HUES6 (cell line): ENCODE measurements at regions not wholly inside any gene's neighbourhood (a gene's known extent, or its start where the extent isn't known, plus 50 kb on each side); places are given as distances from the start of the nearest gene placed in this dataset.
"Not testable (repeated sequence)": the region's sequence is repeated elsewhere in the genome, so short reads cannot be mapped to it uniquely, and the experiment has no call there.

Experiments
- H3K27ac ChIP-seq: 2 replicates; pipeline ENCODE4 v1.7.0; 2013; ENCODE audit warnings: low read depth, mild to moderate bottlenecking, low read length, inconsistent platforms
- H3K27me3 ChIP-seq: 2 replicates; pipeline ENCODE4 v1.6.1; 2013; ENCODE audit warnings: low read length; ENCODE audit not compliant: control insufficient read depth, insufficient read depth
- H3K36me3 ChIP-seq: 2 replicates; pipeline ENCODE4 v1.6.1; 2013; ENCODE audit warnings: low read length; ENCODE audit not compliant: control insufficient read depth, insufficient read depth
- H3K4me1 ChIP-seq: 2 replicates; pipeline ENCODE4 v1.6.1; 2013; ENCODE audit warnings: low read length; ENCODE audit not compliant: control insufficient read depth, insufficient read depth
- H3K4me3 ChIP-seq: 2 replicates; pipeline ENCODE4 v1.5.1; 2013; ENCODE audit warnings: low read depth, low read length
- H3K9ac ChIP-seq: one replicate; pipeline ENCODE4 v1.6.1; 2013; ENCODE audit warnings: mild to moderate bottlenecking, low read length
- H3K9me3 ChIP-seq: 2 replicates; pipeline ENCODE4 v1.6.1; 2013; ENCODE audit warnings: low read depth, low read length; ENCODE audit not compliant: control insufficient read depth, insufficient read depth

- Histone ChIP-seq H3K4me3 (no peak overlapping the region), H3K9ac (no peak overlapping the region), H3K4me1 (peaks cover 45% of the 10 kb centered on the region), H3K36me3 (no peaks in the 10 kb centered on the region), H3K27ac (no peak overlapping the region), H3K9me3 (no peaks in the 10 kb centered on the region; the same call in 1 of the 2 replicates), H3K27me3 (peaks cover 18% of the 10 kb centered on the region)
Measured at GRCh38 chr13:111064661-111065060, 50.4 kb upstream of the ARHGEF7 start.

- Histone ChIP-seq H3K27me3 (peaks cover 18% of the 10 kb centered on the region), H3K36me3 (no peaks in the 10 kb centered on the region), H3K27ac (peak overlapping the region; percentile 80; the same call in 1 of the 2 replicates), H3K4me1 (peaks cover 45% of the 10 kb centered on the region), H3K9me3 (peaks cover 16% of the 10 kb centered on the region), H3K4me3 (no peak overlapping the region), H3K9ac (peak overlapping the region; percentile 48)
Measured at GRCh38 chr13:111062966-111063365, 52.1 kb upstream of the ARHGEF7 start.

- Histone ChIP-seq H3K27ac (peak overlapping the region; percentile 22; the same call in 1 of the 2 replicates), H3K4me3 (no peak overlapping the region), H3K4me1 (peaks cover 45% of the 10 kb centered on the region), H3K36me3 (no peaks in the 10 kb centered on the region), H3K9ac (no peak overlapping the region), H3K9me3 (peaks cover 19% of the 10 kb centered on the region), H3K27me3 (peaks cover 14% of the 10 kb centered on the region)
Measured at GRCh38 chr13:111062305-111062704, 52.8 kb upstream of the ARHGEF7 start.

- no peak overlapping the region for H3K4me3 ChIP-seq
- H3K27ac ChIP-seq: no peak overlapping the region
- no peaks in the 10 kb centered on the region for H3K36me3 ChIP-seq
- peaks cover 19% of the 10 kb centered on the region for H3K9me3 ChIP-seq
- H3K4me1 ChIP-seq: peaks cover 42% of the 10 kb centered on the region
- peaks cover 9% of the 10 kb centered on the region; the same call in 1 of the 2 replicates for H3K27me3 ChIP-seq
- no peak overlapping the region for H3K9ac ChIP-seq
Measured at GRCh38 chr13:111061358-111062045, 53.6 kb upstream of the ARHGEF7 start.

- Histone ChIP-seq H3K4me1 (peaks cover 31% of the 10 kb centered on the region), H3K4me3 (no peak overlapping the region), H3K36me3 (no peaks in the 10 kb centered on the region), H3K9me3 (peaks cover 19% of the 10 kb centered on the region), H3K27me3 (no peaks in the 10 kb centered on the region), H3K9ac (no peak overlapping the region), H3K27ac (no peak overlapping the region)
Measured at GRCh38 chr13:111060237-111060919, 54.7 kb upstream of the ARHGEF7 start.

- peaks cover 19% of the 10 kb centered on the region for H3K9me3 ChIP-seq
- no peaks in the 10 kb centered on the region for H3K27me3 ChIP-seq
- H3K36me3 ChIP-seq: no peaks in the 10 kb centered on the region
- no peak overlapping the region for H3K4me3 ChIP-seq
- H3K27ac ChIP-seq: no peak overlapping the region
- H3K4me1 ChIP-seq: peaks cover 18% of the 10 kb centered on the region
- H3K9ac ChIP-seq: no peak overlapping the region
Measured at GRCh38 chr13:111058796-111059506, 56.2 kb upstream of the ARHGEF7 start.

- not testable (repeated sequence) for H3K36me3 ChIP-seq, H3K27me3 ChIP-seq, H3K27ac ChIP-seq, H3K4me3 ChIP-seq, H3K9ac ChIP-seq
- Histone ChIP-seq H3K9me3 (peaks cover 19% of the 10 kb centered on the region), H3K4me1 (peaks cover 12% of the 10 kb centered on the region)
Measured at GRCh38 chr13:111058339-111058738, 56.8 kb upstream of the ARHGEF7 start.

- not testable (repeated sequence) for H3K27me3 ChIP-seq, H3K9ac ChIP-seq, H3K4me1 ChIP-seq, H3K36me3 ChIP-seq, H3K27ac ChIP-seq, H3K4me3 ChIP-seq, H3K9me3 ChIP-seq
Measured at GRCh38 chr13:111051726-111052232, 63.3 kb upstream of the ARHGEF7 start.

GRCh38 chr13:111051041-111051725, 63.9 kb upstream of the ARHGEF7 start:
- no peak overlapping the region for H3K27ac ChIP-seq
- H3K27me3 ChIP-seq: no peaks in the 10 kb centered on the region
- no peaks in the 10 kb centered on the region for H3K36me3 ChIP-seq
- H3K9ac ChIP-seq: no peak overlapping the region
- H3K4me3 ChIP-seq: no peak overlapping the region
- H3K9me3 ChIP-seq: peaks cover 13% of the 10 kb centered on the region
- H3K4me1 ChIP-seq: no peaks in the 10 kb centered on the region

GRCh38 chr13:111050539-111050879, 64.6 kb upstream of the ARHGEF7 start:
- H3K9me3 ChIP-seq: peaks cover 19% of the 10 kb centered on the region
- H3K4me1 ChIP-seq: no peaks in the 10 kb centered on the region
- H3K27me3 ChIP-seq: no peaks in the 10 kb centered on the region

More at GRCh38 chr13:111050539-111050879, 64.6 kb upstream of the ARHGEF7 start:
- H3K9ac ChIP-seq: no peak overlapping the region
- no peak overlapping the region for H3K27ac ChIP-seq
- H3K36me3 ChIP-seq: no peaks in the 10 kb centered on the region
- no peak overlapping the region for H3K4me3 ChIP-seq
